H9 (cell line): ENCODE measurements at regions not wholly inside any gene's neighbourhood (a gene's known extent, or its start where the extent isn't known, plus 50 kb on each side); places are given as distances from the start of the nearest gene placed in this dataset.

ENCODE experiments used
- DNase-seq: peaks from one replicate; pipeline ENCODE4 v3.0.0-alpha.2; 2017
- H2AFZ ChIP-seq: one replicate; pipeline ENCODE4 v1.6.1; 2013; ENCODE audit warnings: mild to moderate bottlenecking, low read length, control low read depth, moderate library complexity
- H2AK5ac ChIP-seq: 2 replicates; pipeline ENCODE4 v1.6.1; 2013; ENCODE audit warnings: low read length, control low read depth, mixed read lengths; ENCODE audit not compliant: insufficient read length
- H2BK120ac ChIP-seq: one replicate; pipeline ENCODE4 v1.6.1; 2013; ENCODE audit warnings: low read depth, mild to moderate bottlenecking, low read length, control low read depth, inconsistent platforms; ENCODE audit not compliant: poor library complexity, severe bottlenecking
- H2BK12ac ChIP-seq: 2 replicates; pipeline ENCODE4 v1.6.1; 2013; ENCODE audit warnings: low read length, control low read depth, mixed read lengths, low read depth; ENCODE audit not compliant: insufficient read length
- H2BK15ac ChIP-seq: 2 replicates; pipeline ENCODE4 v1.6.1; 2013; ENCODE audit warnings: low read depth, low read length, control low read depth
- H2BK20ac ChIP-seq: one replicate; pipeline ENCODE4 v1.6.1; 2013; ENCODE audit warnings: low read depth, mild to moderate bottlenecking, low read length, control low read depth, inconsistent platforms; ENCODE audit not compliant: poor library complexity, severe bottlenecking
- H2BK5ac ChIP-seq: 2 replicates; pipeline ENCODE4 v1.6.1; 2013; ENCODE audit warnings: low read length, control low read depth, mixed read lengths; ENCODE audit not compliant: insufficient read length
- H3K14ac ChIP-seq: 2 replicates; pipeline ENCODE4 v1.6.1; 2013; ENCODE audit warnings: low read length, control low read depth; ENCODE audit not compliant: insufficient read depth
- H3K18ac ChIP-seq: 2 replicates; pipeline ENCODE4 v1.6.1; 2013; ENCODE audit warnings: low read depth, mild to moderate bottlenecking, mixed read lengths, low read length, control low read depth; ENCODE audit not compliant: insufficient read length
- H3K23ac ChIP-seq: 2 replicates; pipeline ENCODE4 v1.6.1; 2013; ENCODE audit warnings: low read length, control low read depth, mixed read lengths, low read depth; ENCODE audit not compliant: insufficient read length
- H3K23me2 ChIP-seq: 2 replicates; pipeline ENCODE4 v1.6.1; 2013; ENCODE audit warnings: low read depth, mild to moderate bottlenecking, mixed read lengths, low read length, control low read depth; ENCODE audit not compliant: insufficient read length, poor library complexity, severe bottlenecking
- H3K27ac ChIP-seq: 2 replicates; pipeline ENCODE4 v1.5.1; 2013; ENCODE audit warnings: low read length, control low read depth, mixed read lengths, low read depth; ENCODE audit not compliant: insufficient read length
- H3K27me3 ChIP-seq: 2 replicates; pipeline ENCODE4 v1.6.1; 2013; ENCODE audit warnings: low read length, control low read depth, inconsistent platforms; ENCODE audit not compliant: insufficient read depth
- H3K4ac ChIP-seq: 2 replicates; pipeline ENCODE4 v1.6.1; 2013; ENCODE audit warnings: low read depth, mild to moderate bottlenecking, control low read depth, inconsistent platforms, low read length, moderate library complexity
- H3K4me1 ChIP-seq: 2 replicates; pipeline ENCODE4 v1.6.1; 2013; ENCODE audit warnings: low read length, control low read depth, inconsistent platforms; ENCODE audit not compliant: insufficient read depth
- H3K4me2 ChIP-seq: 2 replicates; pipeline ENCODE4 v1.6.1; 2013; ENCODE audit warnings: low read length, control low read depth, mixed read lengths; ENCODE audit not compliant: insufficient read length, insufficient read depth
- H3K56ac ChIP-seq: 2 replicates; pipeline ENCODE4 v1.6.1; 2013; ENCODE audit warnings: low read depth, mild to moderate bottlenecking, mixed read lengths, low read length, control low read depth; ENCODE audit not compliant: insufficient read length
- H3K79me1 ChIP-seq: 2 replicates; pipeline ENCODE4 v1.6.1; 2013; ENCODE audit warnings: low read depth, mild to moderate bottlenecking, moderate library complexity, low read length, control low read depth, inconsistent platforms; ENCODE audit not compliant: insufficient read depth, poor library complexity, severe bottlenecking
- H3K79me2 ChIP-seq: 2 replicates; pipeline ENCODE4 v1.6.1; 2013; ENCODE audit warnings: low read length, control low read depth, inconsistent platforms; ENCODE audit not compliant: insufficient read depth
- H3K9ac ChIP-seq: 2 replicates; pipeline ENCODE4 v1.6.1; 2013; ENCODE audit warnings: low read length, control low read depth, mixed read lengths; ENCODE audit not compliant: insufficient read length; ENCODE audit errors: extremely low read depth
- H3K9me3 ChIP-seq: one replicate; pipeline ENCODE4 v1.6.1; 2013; ENCODE audit warnings: low read depth, low read length, inconsistent platforms; ENCODE audit not compliant: control insufficient read depth
- H3T11ph ChIP-seq: one replicate; pipeline ENCODE4 v1.6.1; 2013; ENCODE audit warnings: mild to moderate bottlenecking, low read length, control low read depth, inconsistent platforms
- H4K20me1 ChIP-seq: one replicate; pipeline ENCODE4 v1.6.1; 2013; ENCODE audit not compliant: control insufficient read depth, insufficient read length, insufficient read depth
- H4K5ac ChIP-seq: 2 replicates; pipeline ENCODE4 v1.6.1; 2013; ENCODE audit warnings: low read depth, mild to moderate bottlenecking, mixed read lengths, low read length, control low read depth; ENCODE audit not compliant: insufficient read length
- H4K8ac ChIP-seq: replicated peaks from 2 replicates; pipeline ENCODE4 v1.6.1; 2013; ENCODE audit warnings: low read length, control low read depth, mixed read lengths, low read depth; ENCODE audit not compliant: insufficient read length
- H4K91ac ChIP-seq: 2 replicates; pipeline ENCODE4 v1.6.1; 2013; ENCODE audit warnings: low read depth, mild to moderate bottlenecking, moderate library complexity, mixed read lengths, low read length, control low read depth; ENCODE audit not compliant: insufficient read length
- H3K27ac Mint-ChIP-seq, 3 experiments: 2 replicates in 2 of 3; 3 replicates in 1 of 3; pipeline ENCODE4 v1.8.0; 2020 to 2021; ENCODE audit warnings: mixed read lengths in 3 of 3, mild to moderate bottlenecking in 1 of 3, moderate library complexity in 1 of 3
- H3K27me3 Mint-ChIP-seq: 2 replicates; pipeline ENCODE4 v1.8.0; 2021; ENCODE audit warnings: low read depth, mild to moderate bottlenecking, moderate library complexity, mixed read lengths
- H3K36me3 Mint-ChIP-seq, 3 experiments: 2 replicates in 2 of 3; 3 replicates in 1 of 3; pipeline ENCODE4 v1.8.0; 2020 to 2021; ENCODE audit warnings: low read depth in 3 of 3, mixed read lengths in 3 of 3; ENCODE audit not compliant: insufficient read depth in 1 of 3
- H3K4me1 Mint-ChIP-seq, 2 experiments: 2 replicates each; pipeline ENCODE4 v1.8.0; 2020; ENCODE audit warnings: mixed read lengths in 2 of 2
- H3K4me3 Mint-ChIP-seq, 2 experiments: 2 replicates in 1 of 2; 3 replicates in 1 of 2; pipeline ENCODE4 v1.8.0; 2020 to 2021; ENCODE audit warnings: mild to moderate bottlenecking in 2 of 2, mixed read lengths in 2 of 2, moderate library complexity in 1 of 2
- H3K9me3 Mint-ChIP-seq, 2 experiments: 2 replicates in 1 of 2; 3 replicates in 1 of 2; pipeline ENCODE4 v1.8.0; 2020; ENCODE audit warnings: mild to moderate bottlenecking in 2 of 2, mixed read lengths in 2 of 2, moderate library complexity in 1 of 2
- WGBS: extraction: QIAGEN DNeasy Blood & Tissue Kit; methylation state at CpG from one replicate; pipeline ENCODE4 v1.1.7; 2013; ENCODE audit warnings: missing lambda C conversion rate, low lambda C conversion rate, mixed read lengths; ENCODE audit not compliant: insufficient read length; ENCODE audit errors: extremely low coverage; 5-methylcytosine and 5-hydroxymethylcytosine counted together
- TF ChIP-seq, protein P1 (sequence below): fragments of 200-600 bp; sonication (generic); conservative IDR thresholded peaks from 3 replicates; pipeline ENCODE4 v1.8.0; 2021; ENCODE audit warnings: antibody characterized with exemption, mild to moderate bottlenecking

DNA sequence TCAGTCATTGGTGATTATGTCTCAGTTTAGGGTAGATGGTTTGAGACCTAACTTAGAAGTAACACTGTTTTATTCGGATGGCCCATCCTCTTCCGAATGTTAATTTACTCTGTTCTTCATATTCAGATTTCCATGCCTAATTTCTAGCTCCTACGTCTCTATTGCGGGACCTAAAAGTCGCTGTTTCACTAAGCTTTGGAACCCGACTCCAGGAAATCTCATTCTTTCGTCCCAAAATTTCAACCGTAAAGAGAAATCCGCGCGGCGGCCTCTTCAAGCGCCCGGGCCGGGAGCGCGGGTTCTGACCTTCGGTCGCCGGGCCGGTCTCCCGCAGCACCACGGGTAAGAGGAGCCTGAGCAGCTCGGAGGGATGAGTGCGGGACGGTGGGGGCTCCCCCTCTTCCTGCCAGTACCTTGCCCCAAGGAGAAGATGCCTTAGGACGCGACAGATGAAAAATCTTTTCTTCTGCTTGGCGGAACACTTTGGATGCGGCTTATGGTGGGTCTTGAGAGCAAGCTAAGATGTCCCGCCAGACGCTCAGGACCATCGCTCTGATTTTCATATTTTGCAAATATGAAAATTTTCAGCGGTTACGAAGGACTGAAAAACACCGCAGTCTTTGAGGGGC lies 128.7 kb downstream of the PPIAL4G start:
- H3K4ac ChIP-seq = no peak overlapping the region
- WGBS = no CpG with 5 or more reads among the region's 36 CpGs
- H3K14ac ChIP-seq = peak overlapping the region; percentile 72; the same call in 1 of the 2 replicates
- no peaks in the 10 kb centered on the region for H3K79me2 ChIP-seq
- H3K4me1 ChIP-seq = no peaks in the 10 kb centered on the region
- no peak overlapping the region for H2BK5ac ChIP-seq
- H3K27me3 ChIP-seq = peaks cover 3% of the 10 kb centered on the region; the same call in 1 of the 2 replicates
- no peak overlapping the region for H2BK15ac ChIP-seq
- no peak overlapping the region for H3K27ac ChIP-seq
- no peak overlapping the region for H4K91ac ChIP-seq
- peak overlapping the region; percentile 69 for H2AFZ ChIP-seq
- no peak overlapping the region for H4K8ac ChIP-seq
- Mint-ChIP-seq H3K4me1 (peaks cover 7 to 13% of the 10 kb centered on the region in 2 experiments), H3K27me3 (peaks cover 46% of the 10 kb centered on the region), H3K27ac (no peak overlapping the region), H3K36me3 (no peaks in the 10 kb centered on the region), H3K9me3 (no peaks in the 10 kb centered on the region), H3K4me3 (peak overlapping the region; percentile 69 to 86)
- no peak overlapping the region for H2BK120ac ChIP-seq
- no peak overlapping the region for H2AK5ac ChIP-seq
- H4K5ac ChIP-seq = no peak overlapping the region
- peak overlapping the region; percentile 77 for H3K4me2 ChIP-seq
- no peak overlapping the region for H3K56ac ChIP-seq
- H3K79me1 ChIP-seq = no peaks in the 10 kb centered on the region
- no peak overlapping the region for H2BK12ac ChIP-seq
- TF ChIP-seq, protein P1, sequence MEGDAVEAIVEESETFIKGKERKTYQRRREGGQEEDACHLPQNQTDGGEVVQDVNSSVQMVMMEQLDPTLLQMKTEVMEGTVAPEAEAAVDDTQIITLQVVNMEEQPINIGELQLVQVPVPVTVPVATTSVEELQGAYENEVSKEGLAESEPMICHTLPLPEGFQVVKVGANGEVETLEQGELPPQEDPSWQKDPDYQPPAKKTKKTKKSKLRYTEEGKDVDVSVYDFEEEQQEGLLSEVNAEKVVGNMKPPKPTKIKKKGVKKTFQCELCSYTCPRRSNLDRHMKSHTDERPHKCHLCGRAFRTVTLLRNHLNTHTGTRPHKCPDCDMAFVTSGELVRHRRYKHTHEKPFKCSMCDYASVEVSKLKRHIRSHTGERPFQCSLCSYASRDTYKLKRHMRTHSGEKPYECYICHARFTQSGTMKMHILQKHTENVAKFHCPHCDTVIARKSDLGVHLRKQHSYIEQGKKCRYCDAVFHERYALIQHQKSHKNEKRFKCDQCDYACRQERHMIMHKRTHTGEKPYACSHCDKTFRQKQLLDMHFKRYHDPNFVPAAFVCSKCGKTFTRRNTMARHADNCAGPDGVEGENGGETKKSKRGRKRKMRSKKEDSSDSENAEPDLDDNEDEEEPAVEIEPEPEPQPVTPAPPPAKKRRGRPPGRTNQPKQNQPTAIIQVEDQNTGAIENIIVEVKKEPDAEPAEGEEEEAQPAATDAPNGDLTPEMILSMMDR = no peak
- peaks cover 15% of the 10 kb centered on the region for H3K23me2 ChIP-seq
- no peak overlapping the region for H3K18ac ChIP-seq
- no peak overlapping the region for H2BK20ac ChIP-seq
- H3K9ac ChIP-seq = peak overlapping the region; percentile 30
- H4K20me1 ChIP-seq = no peaks in the 10 kb centered on the region
- peak; percentile 37 for DNase-seq
- H3K23ac ChIP-seq = no peak overlapping the region
- no peak overlapping the region for H3T11ph ChIP-seq
- H3K9me3 ChIP-seq = no peaks in the 10 kb centered on the region
